GM18861 (cell line): ENCODE measurements at regions not wholly inside any gene's neighbourhood (a gene's known extent, or its start where the extent isn't known, plus 50 kb on each side); places are given as distances from the start of the nearest gene placed in this dataset.
A peak's percentile ranks its signal among the peaks of the same experiment; 100 is the strongest.

Source experiments
- ATAC-seq: cut with Tn5 transposase; IDR thresholded peaks from one replicate; pipeline ENCODE4 v1.9.1; 2021; ENCODE audit not compliant: unreplicated experiment

DNA sequence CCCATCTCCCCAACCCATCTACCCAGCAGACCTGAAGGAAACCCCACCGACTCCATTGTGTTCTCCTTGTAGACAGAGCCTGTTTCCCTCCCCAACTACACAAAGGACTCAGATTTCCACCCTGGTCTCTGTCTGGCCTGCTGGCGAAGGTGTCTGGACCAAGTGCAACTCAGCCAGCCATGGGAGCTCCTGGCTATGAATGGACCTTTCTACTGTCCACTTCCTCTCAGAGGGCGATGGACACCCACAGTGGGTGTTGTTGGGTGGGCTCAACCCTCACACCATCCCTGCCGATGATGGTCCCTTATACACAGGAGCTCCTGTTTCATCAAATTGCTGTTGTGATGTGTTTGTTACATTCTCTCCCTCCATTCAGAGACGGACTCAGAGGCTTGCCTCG is 112.5 kb upstream of the PHACTR3 start:
- no peak for ATAC-seq

DNA sequence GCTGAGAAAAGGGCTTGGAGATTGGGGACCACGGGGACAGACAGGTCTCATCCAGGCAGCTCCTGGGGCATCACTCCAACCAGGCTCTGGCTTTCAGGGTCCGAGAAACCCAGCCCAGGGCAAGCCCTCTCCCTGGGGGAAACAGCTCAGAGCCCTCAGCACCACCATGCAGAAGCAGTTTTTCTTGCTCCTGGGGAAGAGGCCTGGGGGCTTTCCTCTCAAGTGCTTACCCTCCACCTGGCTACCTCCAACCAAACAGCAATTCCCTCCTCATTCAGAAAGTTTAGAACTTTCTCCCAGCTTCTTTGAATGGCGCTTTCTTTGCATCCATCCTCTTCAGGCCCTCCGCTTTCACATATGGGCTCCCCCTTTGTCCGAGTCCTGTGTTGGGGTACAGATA is 110.4 kb upstream of the PHACTR3 start:
- ATAC-seq: no peak

GRCh38 chr20:59495166-59495565 is 109.2 kb upstream of the PHACTR3 start:
- ATAC-seq: no peak

DNA sequence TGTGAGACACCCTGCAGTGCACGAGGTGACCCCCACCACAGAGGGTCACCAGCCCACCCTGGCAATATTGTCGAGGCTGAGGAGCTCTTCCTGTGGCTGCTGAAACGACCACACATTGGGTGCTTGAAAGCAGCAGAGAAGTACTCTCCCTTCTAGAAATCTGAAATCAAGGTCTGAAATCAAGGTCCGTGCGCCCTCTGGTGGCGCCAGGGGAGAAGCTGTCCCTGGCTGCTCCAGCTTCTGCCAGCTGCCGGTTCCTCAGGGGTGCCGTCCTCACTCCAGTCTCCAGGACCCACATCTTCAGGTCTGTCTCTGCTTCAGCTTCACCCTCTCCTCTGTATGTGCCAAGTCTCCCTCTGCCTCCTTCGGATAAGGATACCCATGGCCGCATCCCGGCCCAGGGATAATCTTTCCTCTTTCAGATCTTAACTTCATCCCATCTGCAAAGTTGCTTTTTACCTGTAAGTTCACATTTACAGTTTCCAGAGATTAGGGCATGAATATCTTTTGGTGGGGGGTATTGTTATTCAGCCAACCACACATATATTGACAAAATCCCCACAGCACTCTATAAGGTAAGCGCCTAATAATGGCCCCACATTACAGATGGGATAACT is 108.3 kb upstream of the PHACTR3 start:
- no peak for ATAC-seq

- no peak for ATAC-seq
These were observed 106.0 kb upstream of the PHACTR3 start for GRCh38 chr20:59498291-59498690.

DNA sequence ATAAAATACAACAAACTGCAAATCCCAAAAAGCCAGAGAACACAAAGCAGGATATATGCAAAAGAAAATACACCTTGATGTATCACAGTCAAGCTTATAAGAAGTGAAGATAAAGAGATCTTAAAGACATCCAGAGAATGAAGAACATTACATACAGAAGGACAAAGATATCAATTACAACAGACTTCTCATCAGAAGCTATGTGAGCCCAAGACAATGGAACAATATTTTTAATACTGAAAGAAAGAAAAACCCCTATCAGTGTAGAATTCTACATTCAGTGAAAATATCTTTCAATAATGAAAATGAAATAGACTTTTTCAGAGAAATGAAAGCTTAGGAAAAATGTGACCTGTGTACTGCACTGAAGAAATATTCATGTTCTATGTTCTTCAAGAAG is 104.5 kb upstream of the PHACTR3 start:
- no peak for ATAC-seq

DNA sequence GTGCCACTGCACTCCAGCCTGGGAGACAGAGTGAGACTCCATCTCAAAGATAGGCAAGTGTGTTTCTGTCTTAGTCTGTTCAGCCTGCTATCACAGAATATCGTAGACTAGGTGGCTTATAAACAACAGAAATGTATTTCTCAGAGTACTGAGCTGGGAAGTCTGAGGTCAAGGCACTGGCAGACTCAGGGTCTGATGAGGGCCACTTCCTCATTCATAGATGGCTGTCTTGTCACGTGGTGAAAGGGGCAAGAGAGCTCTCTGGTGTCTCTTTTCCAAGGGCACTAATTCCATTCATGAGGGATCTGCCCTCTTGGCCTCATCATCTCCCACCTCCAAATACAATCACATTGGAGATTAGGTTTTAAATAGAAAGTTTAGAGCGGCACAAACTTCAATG is 95.6 kb upstream of the PHACTR3 start:
- ATAC-seq: no peak

DNA sequence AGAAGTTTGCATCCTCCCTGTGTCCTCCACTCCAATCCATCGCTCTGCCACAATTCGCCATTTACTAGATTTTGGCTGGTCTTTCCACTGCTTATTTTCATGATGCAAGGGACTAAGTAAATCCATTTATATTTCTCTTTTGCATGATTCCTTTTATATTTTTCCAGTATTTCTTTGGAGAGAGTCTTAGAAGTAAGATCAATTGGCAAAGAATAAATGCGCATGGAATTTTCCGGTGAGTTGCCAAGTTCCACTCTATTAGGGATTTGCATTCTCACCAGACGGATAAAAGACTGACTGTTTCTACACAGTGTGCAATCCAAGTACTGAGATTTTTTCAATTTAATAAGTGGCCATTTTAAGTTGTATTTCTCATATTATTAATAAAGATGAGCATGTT is 91.7 kb upstream of the PHACTR3 start:
- no peak for ATAC-seq

GRCh38 chr20:59514554-59514953 is 89.8 kb upstream of the PHACTR3 start:
- ATAC-seq: no peak

DNA sequence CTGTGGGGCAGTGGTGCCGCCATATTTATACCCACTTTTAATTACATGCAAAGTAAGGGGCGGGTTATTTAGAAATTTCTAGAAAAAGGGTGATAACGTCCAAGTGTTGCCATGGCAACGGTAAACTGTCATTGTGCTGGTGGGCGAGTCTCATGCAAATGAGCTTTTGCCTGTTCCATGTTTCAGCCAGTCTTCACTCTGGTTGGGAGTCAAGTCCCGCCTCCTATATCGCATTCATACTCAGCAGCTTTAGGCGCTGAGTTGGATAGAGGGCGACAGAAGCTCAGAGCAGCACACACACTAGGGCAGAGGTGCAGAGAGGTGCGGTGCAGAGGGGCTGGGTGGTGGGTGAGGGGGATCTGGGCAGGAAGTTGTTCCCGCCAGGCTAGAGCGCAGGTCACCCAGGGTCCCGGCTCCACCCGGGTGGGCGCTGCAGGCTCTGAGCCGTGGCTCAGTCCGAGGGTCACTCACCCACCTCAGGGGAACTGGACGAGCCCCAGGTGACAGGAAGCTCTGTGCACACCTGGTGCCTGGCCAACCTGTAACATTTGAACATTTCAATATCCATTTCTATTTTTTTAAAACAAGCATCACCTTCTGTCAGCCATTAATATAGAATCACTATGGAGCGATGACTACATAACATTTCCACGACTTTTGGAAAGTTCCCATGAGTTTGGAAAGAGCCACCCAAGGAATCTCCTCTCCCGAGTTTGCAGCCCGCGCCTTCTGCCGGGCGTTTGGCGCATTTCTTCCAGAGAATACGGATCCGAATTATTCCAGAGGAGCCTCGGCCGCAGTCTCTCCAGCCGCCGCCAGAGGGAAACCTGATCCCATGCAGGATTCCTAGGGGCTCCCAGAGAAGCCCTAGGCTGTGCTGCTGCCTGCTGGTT is 89.1 kb upstream of the PHACTR3 start:
- ATAC-seq: no peak

- ATAC-seq: no peak
These were observed 88.5 kb upstream of the PHACTR3 start for GRCh38 chr20:59515906-59516209.

- peak; percentile 69 for ATAC-seq
These were observed 85.2 kb upstream of the PHACTR3 start for GRCh38 chr20:59518881-59519706.

DNA sequence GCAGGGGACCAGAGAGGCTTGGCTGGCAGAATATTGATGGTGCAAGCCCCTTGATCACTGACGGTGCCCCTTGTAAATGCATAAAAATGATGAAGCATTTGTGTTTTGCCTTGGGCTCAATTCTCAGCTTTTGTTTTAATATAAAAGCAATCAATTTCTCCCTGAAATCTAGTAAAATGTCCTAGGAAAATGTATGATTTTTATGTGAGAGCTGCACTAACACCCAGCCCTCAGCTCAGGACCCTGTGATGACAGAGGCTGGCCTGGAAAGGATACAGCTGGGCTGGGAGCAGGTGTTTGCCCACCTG is 84.7 kb upstream of the PHACTR3 start:
- no peak for ATAC-seq

DNA sequence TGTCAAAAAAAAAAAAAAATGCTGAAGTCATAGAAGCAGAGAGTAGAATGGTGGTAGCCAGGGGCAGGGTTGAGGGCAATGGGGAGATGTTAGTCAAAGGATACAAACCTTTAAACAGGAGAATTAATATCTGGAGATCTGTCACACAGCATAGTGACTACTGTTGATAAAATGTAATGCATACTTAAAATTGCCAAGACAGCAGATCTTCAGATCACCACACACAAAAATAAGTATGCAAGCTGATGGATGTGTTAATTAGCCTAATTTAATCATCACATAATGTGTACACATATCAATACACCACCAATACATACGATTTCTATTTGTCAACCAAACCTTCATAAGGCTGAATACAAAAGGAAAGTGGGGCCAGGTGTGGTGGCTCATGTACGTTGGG is 83.5 kb upstream of the PHACTR3 start:
- no peak for ATAC-seq

- no peak for ATAC-seq
These were observed 78.7 kb upstream of the PHACTR3 start for GRCh38 chr20:59525500-59526241.

GRCh38 chr20:59526242-59527225 is 77.8 kb upstream of the PHACTR3 start:
- no peak for ATAC-seq

GRCh38 chr20:59530782-59531181 is 73.6 kb upstream of the PHACTR3 start:
- no peak for ATAC-seq

- no peak for ATAC-seq
These were observed 66.3 kb upstream of the PHACTR3 start for GRCh38 chr20:59537991-59538390.

DNA sequence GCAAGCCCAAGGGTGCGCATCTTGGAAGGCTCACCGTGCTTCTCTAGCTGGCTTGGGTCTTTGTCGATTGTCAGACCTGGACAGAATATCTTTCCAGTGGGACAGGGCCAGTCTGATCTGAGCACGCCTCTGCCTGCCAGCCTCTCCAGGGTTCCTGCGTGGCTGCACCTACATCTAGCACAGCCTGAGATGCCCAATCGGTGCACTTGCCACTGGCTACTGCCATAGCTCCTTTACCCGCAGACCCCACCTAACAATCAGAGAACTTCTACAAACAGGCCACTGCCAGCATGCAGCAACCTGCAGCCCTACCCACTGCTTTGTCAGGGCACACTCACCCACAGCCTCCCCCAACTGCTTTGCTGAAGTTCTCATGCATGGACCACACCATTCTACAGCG is 56.7 kb upstream of the PHACTR3 start:
- no peak for ATAC-seq
